ENCODE measurements at regions not wholly inside any gene's neighbourhood (a gene's known extent, or its start where the extent isn't known, plus 50 kb on each side); places are given as distances from the start of the nearest gene placed in this dataset.

- no peak for TF ChIP-seq CTCF (IDR thresholded peaks at IDR 0.05)
- Mint-ChIP-seq H3K27me3 (ENCODE audit: unreplicated experiment) (no peaks in the 10 kb centered on the region), H3K27ac (ENCODE audit: unreplicated experiment) (no peak overlapping the region), H3K36me3 (ENCODE audit: unreplicated experiment) (no peaks in the 10 kb centered on the region), H3K4me3 (ENCODE audit: unreplicated experiment) (no peak overlapping the region), H3K4me1 (ENCODE audit: unreplicated experiment) (peaks cover 20% of the 10 kb centered on the region), H3K9me3 (ENCODE audit: unreplicated experiment) (no peaks in the 10 kb centered on the region)
- no peak for DNase-seq (ENCODE audit: extremely low spot score, unreplicated experiment)
These were observed 308.2 kb upstream of the AMIGO2 start for GRCh38 chr12:47387994-47388393.

GRCh38 chr12:47385653-47386052 is 305.9 kb upstream of the AMIGO2 start:
- Mint-ChIP-seq H3K27me3 (ENCODE audit: unreplicated experiment) (no peaks in the 10 kb centered on the region), H3K27ac (ENCODE audit: unreplicated experiment) (no peak overlapping the region), H3K4me3 (ENCODE audit: unreplicated experiment) (no peak overlapping the region), H3K36me3 (ENCODE audit: unreplicated experiment) (no peaks in the 10 kb centered on the region), H3K9me3 (ENCODE audit: unreplicated experiment) (no peaks in the 10 kb centered on the region), H3K4me1 (ENCODE audit: unreplicated experiment) (peaks cover 11% of the 10 kb centered on the region)
- no peak for TF ChIP-seq CTCF (IDR thresholded peaks at IDR 0.05)
- no peak for DNase-seq (ENCODE audit: extremely low spot score, unreplicated experiment)

- Mint-ChIP-seq H3K27ac (ENCODE audit: unreplicated experiment) (no peak overlapping the region), H3K4me1 (ENCODE audit: unreplicated experiment) (peaks cover 16% of the 10 kb centered on the region), H3K4me3 (ENCODE audit: unreplicated experiment) (no peak overlapping the region), H3K27me3 (ENCODE audit: unreplicated experiment) (no peaks in the 10 kb centered on the region), H3K9me3 (ENCODE audit: unreplicated experiment) (no peaks in the 10 kb centered on the region), H3K36me3 (ENCODE audit: unreplicated experiment) (no peaks in the 10 kb centered on the region)
- no peak for TF ChIP-seq CTCF (IDR thresholded peaks at IDR 0.05)
- no peak for DNase-seq (ENCODE audit: extremely low spot score, unreplicated experiment)
These were observed 304.2 kb upstream of the AMIGO2 start for GRCh38 chr12:47383942-47384341.

- no peaks in the 10 kb centered on the region for H3K36me3 Mint-ChIP-seq (ENCODE audit: unreplicated experiment)
These were observed 302.5 kb upstream of the AMIGO2 start for GRCh38 chr12:47382305-47382704.

GRCh38 chr12:47378907-47379306 is 299.1 kb upstream of the AMIGO2 start:
- no peak for DNase-seq (ENCODE audit: extremely low spot score, unreplicated experiment)
- peaks cover 4% of the 10 kb centered on the region for H3K9me3 Mint-ChIP-seq (ENCODE audit: unreplicated experiment)
- no peaks in the 10 kb centered on the region for H3K36me3 Mint-ChIP-seq (ENCODE audit: unreplicated experiment)
- no peaks in the 10 kb centered on the region for H3K27me3 Mint-ChIP-seq (ENCODE audit: unreplicated experiment)
- no peak for TF ChIP-seq CTCF (IDR thresholded peaks at IDR 0.05)
- peaks cover 19% of the 10 kb centered on the region for H3K4me1 Mint-ChIP-seq (ENCODE audit: unreplicated experiment)
- no peak overlapping the region for H3K4me3 Mint-ChIP-seq (ENCODE audit: unreplicated experiment)
- no peak overlapping the region for H3K27ac Mint-ChIP-seq (ENCODE audit: unreplicated experiment)

More at GRCh38 chr12:47382305-47382704, 302.5 kb upstream of the AMIGO2 start:
- no peak for DNase-seq (ENCODE audit: extremely low spot score, unreplicated experiment)
- no peak overlapping the region for H3K27ac Mint-ChIP-seq (ENCODE audit: unreplicated experiment)
- no peak overlapping the region for H3K4me3 Mint-ChIP-seq (ENCODE audit: unreplicated experiment)
- peaks cover 28% of the 10 kb centered on the region for H3K4me1 Mint-ChIP-seq (ENCODE audit: unreplicated experiment)
- no peaks in the 10 kb centered on the region for H3K9me3 Mint-ChIP-seq (ENCODE audit: unreplicated experiment)
- no peaks in the 10 kb centered on the region for H3K27me3 Mint-ChIP-seq (ENCODE audit: unreplicated experiment)
- TF ChIP-seq CTCF (IDR thresholded peaks at IDR 0.05), result no peak
